ENCODE measurements at regions not wholly inside any gene's neighbourhood (a gene's known extent, or its start where the extent isn't known, plus 50 kb on each side); places are given as distances from the start of the nearest gene placed in this dataset.

GRCh38 chr1:213929398-213929797 is 58.4 kb upstream of the PROX1 start:
- TF ChIP-seq, protein P1, sequence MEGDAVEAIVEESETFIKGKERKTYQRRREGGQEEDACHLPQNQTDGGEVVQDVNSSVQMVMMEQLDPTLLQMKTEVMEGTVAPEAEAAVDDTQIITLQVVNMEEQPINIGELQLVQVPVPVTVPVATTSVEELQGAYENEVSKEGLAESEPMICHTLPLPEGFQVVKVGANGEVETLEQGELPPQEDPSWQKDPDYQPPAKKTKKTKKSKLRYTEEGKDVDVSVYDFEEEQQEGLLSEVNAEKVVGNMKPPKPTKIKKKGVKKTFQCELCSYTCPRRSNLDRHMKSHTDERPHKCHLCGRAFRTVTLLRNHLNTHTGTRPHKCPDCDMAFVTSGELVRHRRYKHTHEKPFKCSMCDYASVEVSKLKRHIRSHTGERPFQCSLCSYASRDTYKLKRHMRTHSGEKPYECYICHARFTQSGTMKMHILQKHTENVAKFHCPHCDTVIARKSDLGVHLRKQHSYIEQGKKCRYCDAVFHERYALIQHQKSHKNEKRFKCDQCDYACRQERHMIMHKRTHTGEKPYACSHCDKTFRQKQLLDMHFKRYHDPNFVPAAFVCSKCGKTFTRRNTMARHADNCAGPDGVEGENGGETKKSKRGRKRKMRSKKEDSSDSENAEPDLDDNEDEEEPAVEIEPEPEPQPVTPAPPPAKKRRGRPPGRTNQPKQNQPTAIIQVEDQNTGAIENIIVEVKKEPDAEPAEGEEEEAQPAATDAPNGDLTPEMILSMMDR (IDR thresholded peaks at IDR 0.05), result no peak
- peaks cover 0 to 8% (median 3%) of the 10 kb centered on the region in 7 donors for H3K9me3 Mint-ChIP-seq
- intact Hi-C loops (cut with micrococcal nuclease), result no loop called here
- peaks cover 0 to 1% (median 0%) of the 10 kb centered on the region in 3 donors for H3K27me3 Mint-ChIP-seq (ENCODE audit: low read depth in 3 of 3)
- H3K4me3 Mint-ChIP-seq, result no peak overlapping the region
- no peak overlapping the region for H3K27ac Mint-ChIP-seq
- no peak overlapping the region for H3K27ac ChIP-seq (ENCODE audit: low read depth in 1 of 2, low read length in 2 of 2)
- peaks cover 0 to 3% of the 10 kb centered on the region in 2 donors for H3K9me3 ChIP-seq (replicated peaks in 1 of 2; ENCODE audit: control insufficient read depth in 1 of 2, insufficient read depth in 1 of 2, low read length in 2 of 2)
- H3K4me1 ChIP-seq (ENCODE audit: control insufficient read depth in 1 of 2, insufficient read depth in 2 of 2, low read length in 2 of 2), result no peaks in the 10 kb centered on the region
- no peak overlapping the region for H3K4me3 ChIP-seq (replicated peaks in 1 of 3; ENCODE audit: low read depth in 2 of 3, low read length in 3 of 3)
- H3K9ac ChIP-seq (ENCODE audit: insufficient read depth, low read length, poor library complexity, severe bottlenecking), result no peak overlapping the region
- no peak for DNase-seq
- no peaks in the 10 kb centered on the region for H3K79me2 ChIP-seq (ENCODE audit: insufficient read depth, low read length)
- H3K4me1 Mint-ChIP-seq, result no peaks in the 10 kb centered on the region
- H3K4me2 ChIP-seq (replicated peaks; ENCODE audit: extremely low read depth, low read length, poor library complexity, severe bottlenecking), result no peak overlapping the region
- H4K20me1 ChIP-seq (ENCODE audit: insufficient read depth, low read length), result no peaks in the 10 kb centered on the region
- H3K36me3 ChIP-seq (replicated peaks in 1 of 2; ENCODE audit: control insufficient read depth in 1 of 2, insufficient read depth in 2 of 2, low read length in 2 of 2), result no peaks in the 10 kb centered on the region
- H3K36me3 Mint-ChIP-seq, result no peaks in the 10 kb centered on the region
- H2AFZ ChIP-seq (ENCODE audit: insufficient read depth, low read depth, low read length, poor library complexity, severe bottlenecking), result no peak overlapping the region
- no peaks in the 10 kb centered on the region for H3K27me3 ChIP-seq (ENCODE audit: control insufficient read depth in 2 of 2, insufficient read depth in 2 of 2, low read length in 2 of 2)

DNA sequence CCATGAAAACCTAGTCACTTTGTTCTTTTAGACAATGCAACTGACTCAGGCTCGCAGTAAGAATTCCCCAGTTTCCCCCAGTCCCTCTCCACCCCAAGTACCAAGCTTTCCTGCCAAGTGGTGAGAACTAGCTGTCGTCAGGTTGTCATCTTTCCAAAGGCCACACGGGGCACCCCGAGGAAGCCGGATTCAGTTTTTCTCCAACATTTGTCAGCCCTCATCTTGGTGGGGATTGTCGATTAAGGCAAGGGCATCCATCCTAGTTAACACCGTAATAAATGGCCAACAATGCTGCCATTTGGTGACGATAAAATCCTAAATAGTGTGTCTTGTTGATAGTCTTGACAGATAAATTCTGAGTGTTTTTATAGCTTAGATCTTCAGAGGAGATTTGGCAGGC is 55.9 kb upstream of the PROX1 start:
- 39% methylated on average over 3 of the region's 8 CpGs for whole genome bisulfite sequencing (ENCODE audit: insufficient coverage)

More for the DNA sequence above, 55.9 kb upstream of the PROX1 start:
- DNase-seq, result no peak
- Mint-ChIP-seq H3K9me3 (peaks cover 0 to 9% (median 5%) of the 10 kb centered on the region in 7 donors), H3K4me1 (no peaks in the 10 kb centered on the region), H3K4me3 (no peak overlapping the region), H3K36me3 (no peaks in the 10 kb centered on the region), H3K27me3 (ENCODE audit: low read depth in 3 of 3) (peaks cover 0 to 2% (median 0%) of the 10 kb centered on the region in 3 donors), H3K27ac (no peak overlapping the region)
- Histone ChIP-seq H3K9ac (ENCODE audit: insufficient read depth, low read length, poor library complexity, severe bottlenecking) (no peak overlapping the region), H3K27me3 (ENCODE audit: control insufficient read depth in 2 of 2, insufficient read depth in 2 of 2, low read length in 2 of 2) (no peaks in the 10 kb centered on the region), H3K4me3 (replicated peaks in 1 of 3; ENCODE audit: low read depth in 2 of 3, low read length in 3 of 3) (no peak overlapping the region), H3K4me2 (replicated peaks; ENCODE audit: extremely low read depth, low read length, poor library complexity, severe bottlenecking) (no peak overlapping the region), H3K27ac (ENCODE audit: low read depth in 1 of 2, low read length in 2 of 2) (no peak overlapping the region), H2AFZ (ENCODE audit: insufficient read depth, low read depth, low read length, poor library complexity, severe bottlenecking) (no peak overlapping the region), H3K4me1 (ENCODE audit: control insufficient read depth in 1 of 2, insufficient read depth in 2 of 2, low read length in 2 of 2) (no peaks in the 10 kb centered on the region), H3K9me3 (replicated peaks in 1 of 2; ENCODE audit: control insufficient read depth in 1 of 2, insufficient read depth in 1 of 2, low read length in 2 of 2) (peaks cover 0 to 5% of the 10 kb centered on the region in 2 donors), H3K79me2 (ENCODE audit: insufficient read depth, low read length) (no peaks in the 10 kb centered on the region), H3K36me3 (replicated peaks in 1 of 2; ENCODE audit: control insufficient read depth in 1 of 2, insufficient read depth in 2 of 2, low read length in 2 of 2) (no peaks in the 10 kb centered on the region), H4K20me1 (ENCODE audit: insufficient read depth, low read length) (no peaks in the 10 kb centered on the region)
- intact Hi-C loops (cut with micrococcal nuclease), result no loop called here
- TF ChIP-seq, protein P1 (IDR thresholded peaks at IDR 0.05), result no peak
